ENCODE measurements at regions not wholly inside any gene's neighbourhood (a gene's known extent, or its start where the extent isn't known, plus 50 kb on each side); places are given as distances from the start of the nearest gene placed in this dataset.
A peak's percentile ranks its signal among the peaks of the same experiment; 100 is the strongest.

GRCh38 chr11:95655536-95655935, 134.0 kb downstream of the FAM76B start:
- DNase-seq (ENCODE audit: low read depth in 1 of 2, low spot score in 2 of 2), result no peak
- no peak overlapping the region for H2BK20ac ChIP-seq (ENCODE audit: low read length)
- H3K27ac ChIP-seq (ENCODE audit: low read depth, low read length), result no peak overlapping the region
- no peaks in the 10 kb centered on the region for H4K20me1 ChIP-seq (replicated peaks in 1 of 2; ENCODE audit: control insufficient read depth in 1 of 2, insufficient read depth in 2 of 2, low read length in 2 of 2)
- H4K91ac ChIP-seq (replicated peaks; ENCODE audit: insufficient read length, low read length), result no peak overlapping the region
- no peak overlapping the region for H3K18ac ChIP-seq (ENCODE audit: extremely low read depth, low read length)
- TF ChIP-seq KDM5A (IDR thresholded peaks at IDR 0.05; ENCODE audit: low read length), result no peak
- TF ChIP-seq SUZ12 (IDR thresholded peaks at IDR 0.05; ENCODE audit: low read length), result no peak
- TF ChIP-seq MAX (IDR thresholded peaks at IDR 0.05), result no peak
- no peak for TF ChIP-seq CEBPB (IDR thresholded peaks at IDR 0.05; ENCODE audit: low read depth, low read length)
- TF ChIP-seq TAF7 (optimal IDR thresholded peaks at IDR 0.05; ENCODE audit: borderline replicate concordance, low read depth, low read length), result no peak
- TF ChIP-seq CHD2 (IDR thresholded peaks at IDR 0.05; ENCODE audit: low read length), result no peak
- TF ChIP-seq RXRA (IDR thresholded peaks at IDR 0.05; ENCODE audit: insufficient read depth, low read depth, low read length), result no peak
- no peak for TF ChIP-seq E2F6 (IDR thresholded peaks at IDR 0.05)
- no peak for TF ChIP-seq JUN (IDR thresholded peaks at IDR 0.05; ENCODE audit: low read depth, low read length)
- TF ChIP-seq CBX8 (IDR thresholded peaks at IDR 0.05; ENCODE audit: borderline replicate concordance, low read depth, low read length), result no peak
- no peak for TF ChIP-seq BACH1 (IDR thresholded peaks at IDR 0.05; ENCODE audit: low read length)
- TF ChIP-seq MAFK (IDR thresholded peaks at IDR 0.05; ENCODE audit: low read depth, low read length), result no peak
- no peak for TF ChIP-seq TAF1 (IDR thresholded peaks at IDR 0.05; ENCODE audit: low read depth, low read length)
- TF ChIP-seq CREB1 (IDR thresholded peaks at IDR 0.05), result no peak
- TF ChIP-seq SP4 (IDR thresholded peaks at IDR 0.05; ENCODE audit: low read length), result no peak
- no peaks in the 10 kb centered on the region for H3K4me1 ChIP-seq (replicated peaks in 1 of 4; ENCODE audit: control insufficient read depth in 3 of 4, insufficient read depth in 4 of 4, low read length in 3 of 4)
- peak overlapping the region; percentile 47 for H3K23ac ChIP-seq (ENCODE audit: insufficient read length)
- H3K79me1 ChIP-seq (ENCODE audit: low read depth, low read length), result no peaks in the 10 kb centered on the region
- H3K56ac ChIP-seq (replicated peaks; ENCODE audit: insufficient read length, low read depth, low read length), result no peak overlapping the region
- H4K8ac ChIP-seq (ENCODE audit: extremely low read depth, insufficient read depth, low read length), result no peak overlapping the region
- ChIA-PET CTCF (ENCODE audit: partially characterized antibody) (no interaction called here), POLR2A (ENCODE audit: partially characterized antibody) (no interaction called here)
- H3K4me3 ChIP-seq (ENCODE audit: extremely low read depth in 1 of 4, insufficient read depth in 2 of 4, low read depth in 3 of 4, low read length in 4 of 4), result no peak overlapping the region
- H3K14ac ChIP-seq (ENCODE audit: insufficient read length), result no peak overlapping the region
- H2BK120ac ChIP-seq (replicated peaks; ENCODE audit: low read depth, low read length), result no peak overlapping the region
- H3K9ac ChIP-seq (replicated peaks in 1 of 4; ENCODE audit: extremely low read depth in 1 of 4, low read depth in 3 of 4, low read length in 3 of 4), result no peak overlapping the region
- H2AFZ ChIP-seq (ENCODE audit: low read length), result 0 out of 2 replicates have a peak overlapping the region, but pooled peaks have one; percentile 27
- 94% methylated on average over 1 of the region's 1 CpG; no CpG with 5 or more reads in 1 of the 2 experiments for WGBS, 2 experiments (ENCODE audit: extremely low coverage in 1 of 2, insufficient coverage in 1 of 2, insufficient read length in 1 of 2, insufficient replicate concordance in 2 of 2, low coverage in 1 of 2, low lambda C conversion rate in 2 of 2, missing lambda C conversion rate in 1 of 2)
- no peak for FAIRE-seq
- no peak overlapping the region for H3K4ac ChIP-seq (replicated peaks; ENCODE audit: insufficient read length, low read depth, low read length)
- H3K23me2 ChIP-seq (ENCODE audit: low read depth, low read length), result no peaks in the 10 kb centered on the region
- no peak overlapping the region for H2BK15ac ChIP-seq (ENCODE audit: low read length)
- no peaks in the 10 kb centered on the region for H3K79me2 ChIP-seq (ENCODE audit: control insufficient read depth in 1 of 2, insufficient read depth in 2 of 2, low read length in 2 of 2)
- no peak overlapping the region for H4K5ac ChIP-seq (ENCODE audit: insufficient read length, low read depth, low read length)
- no peak overlapping the region for H2AK5ac ChIP-seq (ENCODE audit: low read depth, low read length)
- no peak overlapping the region for H2BK5ac ChIP-seq (ENCODE audit: low read depth, low read length)
- H2BK12ac ChIP-seq (ENCODE audit: low read depth, low read length), result no peak overlapping the region
- H3K36me3 ChIP-seq (ENCODE audit: control insufficient read depth in 2 of 4, insufficient read depth in 4 of 4, low read length in 3 of 4), result no peaks in the 10 kb centered on the region
- no peak overlapping the region for H3K4me2 ChIP-seq (ENCODE audit: insufficient read depth in 1 of 2, low read depth in 2 of 2, low read length in 2 of 2)
- no peaks in the 10 kb centered on the region for H3K27me3 ChIP-seq (replicated peaks in 1 of 4; ENCODE audit: control insufficient read depth in 3 of 4, extremely low read depth in 1 of 4, insufficient read depth in 3 of 4, low read length in 3 of 4)
- no peaks in the 10 kb centered on the region for H3K9me3 ChIP-seq (ENCODE audit: insufficient read depth in 2 of 2, low read depth in 1 of 2, low read length in 1 of 2)
